ENCODE measurements at regions not wholly inside any gene's neighbourhood (a gene's known extent, or its start where the extent isn't known, plus 50 kb on each side); places are given as distances from the start of the nearest gene placed in this dataset.

- DNase-seq (ENCODE audit: low read depth, low spot score): no peak
- Histone ChIP-seq H3K9ac (ENCODE audit: insufficient read length) (no peak overlapping the region), H3K27ac (no peak overlapping the region), H3K4me3 (no peak overlapping the region), H3K36me3 (ENCODE audit: insufficient read depth, low read length) (no peaks in the 10 kb centered on the region), H3K9me3 (ENCODE audit: low read depth, low read length) (no peaks in the 10 kb centered on the region)
- TF ChIP-seq EZH2 (IDR thresholded peaks at IDR 0.05) (no peak), POLR2AphosphoS5 (IDR thresholded peaks at IDR 0.05; ENCODE audit: borderline replicate concordance, low read depth, low read length) (no peak), FOXP2 (optimal IDR thresholded peaks at IDR 0.05; ENCODE audit: control extremely low read depth, extremely low read length, insufficient read depth) (no peak)
Measured at GRCh38 chr11:69416143-69416515, 65.3 kb upstream of the LINC01488 start.

- Histone ChIP-seq H3K27ac (no peak overlapping the region), H3K4me3 (no peak overlapping the region), H3K36me3 (ENCODE audit: insufficient read depth, low read length) (no peaks in the 10 kb centered on the region), H3K9ac (ENCODE audit: insufficient read length) (peak overlapping the region; percentile 11), H3K9me3 (ENCODE audit: low read depth, low read length) (no peaks in the 10 kb centered on the region)
- DNase-seq (ENCODE audit: low read depth, low spot score): no peak
- no peak for TF ChIP-seq POLR2AphosphoS5 (IDR thresholded peaks at IDR 0.05; ENCODE audit: borderline replicate concordance, low read depth, low read length)
- TF ChIP-seq EZH2 (IDR thresholded peaks at IDR 0.05): no peak
Measured at GRCh38 chr11:69416762-69417698, 64.4 kb upstream of the LINC01488 start.

GRCh38 chr11:69417699-69418085 is 63.8 kb upstream of the LINC01488 start:
- Histone ChIP-seq H3K9me3 (ENCODE audit: low read depth, low read length) (no peaks in the 10 kb centered on the region), H3K4me3 (no peak overlapping the region), H3K27ac (no peak overlapping the region), H3K36me3 (ENCODE audit: insufficient read depth, low read length) (no peaks in the 10 kb centered on the region), H3K9ac (ENCODE audit: insufficient read length) (no peak overlapping the region)
- DNase-seq (ENCODE audit: low read depth, low spot score): no peak
- TF ChIP-seq FOXP2 (optimal IDR thresholded peaks at IDR 0.05; ENCODE audit: control extremely low read depth, extremely low read length, insufficient read depth): no peak
- no peak for TF ChIP-seq POLR2AphosphoS5 (IDR thresholded peaks at IDR 0.05; ENCODE audit: borderline replicate concordance, low read depth, low read length)
- TF ChIP-seq EZH2 (IDR thresholded peaks at IDR 0.05): no peak

- no peak overlapping the region for H3K27ac ChIP-seq
- TF ChIP-seq POLR2AphosphoS5 (IDR thresholded peaks at IDR 0.05; ENCODE audit: borderline replicate concordance, low read depth, low read length): no peak
- TF ChIP-seq FOXP2 (optimal IDR thresholded peaks at IDR 0.05; ENCODE audit: control extremely low read depth, extremely low read length, insufficient read depth): no peak
- TF ChIP-seq EZH2 (IDR thresholded peaks at IDR 0.05): no peak
- no peak overlapping the region for H3K4me3 ChIP-seq
- no peak overlapping the region for H3K9ac ChIP-seq (ENCODE audit: insufficient read length)
- H3K9me3 ChIP-seq (ENCODE audit: low read depth, low read length): no peaks in the 10 kb centered on the region
- DNase-seq (ENCODE audit: low read depth, low spot score): no peak
- H3K36me3 ChIP-seq (ENCODE audit: insufficient read depth, low read length): no peaks in the 10 kb centered on the region
Measured at GRCh38 chr11:69418576-69419296, 62.7 kb upstream of the LINC01488 start.

GRCh38 chr11:69419662-69420395 is 61.6 kb upstream of the LINC01488 start:
- DNase-seq (ENCODE audit: low read depth, low spot score): no peak
- H3K9ac ChIP-seq (ENCODE audit: insufficient read length): no peak overlapping the region
- TF ChIP-seq FOXP2 (optimal IDR thresholded peaks at IDR 0.05; ENCODE audit: control extremely low read depth, extremely low read length, insufficient read depth) (no peak), POLR2AphosphoS5 (IDR thresholded peaks at IDR 0.05; ENCODE audit: borderline replicate concordance, low read depth, low read length) (no peak), EZH2 (IDR thresholded peaks at IDR 0.05) (no peak)
- H3K4me3 ChIP-seq: no peak overlapping the region
- no peaks in the 10 kb centered on the region for H3K36me3 ChIP-seq (ENCODE audit: insufficient read depth, low read length)
- no peak overlapping the region; the same call in 1 of the 2 replicates for H3K27ac ChIP-seq
- peaks cover 4% of the 10 kb centered on the region for H3K9me3 ChIP-seq (ENCODE audit: low read depth, low read length)

- TF ChIP-seq FOXP2 (optimal IDR thresholded peaks at IDR 0.05; ENCODE audit: control extremely low read depth, extremely low read length, insufficient read depth) (no peak), POLR2AphosphoS5 (IDR thresholded peaks at IDR 0.05; ENCODE audit: borderline replicate concordance, low read depth, low read length) (no peak), EZH2 (IDR thresholded peaks at IDR 0.05) (no peak)
- Histone ChIP-seq H3K4me3 (no peak overlapping the region), H3K27ac (no peak overlapping the region), H3K9me3 (ENCODE audit: low read depth, low read length) (peaks cover 6% of the 10 kb centered on the region), H3K9ac (ENCODE audit: insufficient read length) (no peak overlapping the region), H3K36me3 (ENCODE audit: insufficient read depth, low read length) (no peaks in the 10 kb centered on the region)
- DNase-seq (ENCODE audit: low read depth, low spot score): no peak
Measured at GRCh38 chr11:69422645-69423044, 58.8 kb upstream of the LINC01488 start.

- TF ChIP-seq EZH2 (IDR thresholded peaks at IDR 0.05) (no peak), FOXP2 (optimal IDR thresholded peaks at IDR 0.05; ENCODE audit: control extremely low read depth, extremely low read length, insufficient read depth) (no peak), POLR2AphosphoS5 (IDR thresholded peaks at IDR 0.05; ENCODE audit: borderline replicate concordance, low read depth, low read length) (no peak)
- Histone ChIP-seq H3K36me3 (ENCODE audit: insufficient read depth, low read length) (no peaks in the 10 kb centered on the region), H3K27ac (no peak overlapping the region), H3K9me3 (ENCODE audit: low read depth, low read length) (peaks cover 6% of the 10 kb centered on the region), H3K4me3 (no peak overlapping the region), H3K9ac (ENCODE audit: insufficient read length) (no peak overlapping the region)
- no peak for DNase-seq (ENCODE audit: low read depth, low spot score)
Measured at GRCh38 chr11:69423181-69423580, 58.3 kb upstream of the LINC01488 start.

All from SK-N-MC (cell line).